ENCODE measurements at regions not wholly inside any gene's neighbourhood (a gene's known extent, or its start where the extent isn't known, plus 50 kb on each side); places are given as distances from the start of the nearest gene placed in this dataset.
"Not testable (repeated sequence)": the region's sequence is repeated elsewhere in the genome, so short reads cannot be mapped to it uniquely, and the experiment has no call there.

DNA sequence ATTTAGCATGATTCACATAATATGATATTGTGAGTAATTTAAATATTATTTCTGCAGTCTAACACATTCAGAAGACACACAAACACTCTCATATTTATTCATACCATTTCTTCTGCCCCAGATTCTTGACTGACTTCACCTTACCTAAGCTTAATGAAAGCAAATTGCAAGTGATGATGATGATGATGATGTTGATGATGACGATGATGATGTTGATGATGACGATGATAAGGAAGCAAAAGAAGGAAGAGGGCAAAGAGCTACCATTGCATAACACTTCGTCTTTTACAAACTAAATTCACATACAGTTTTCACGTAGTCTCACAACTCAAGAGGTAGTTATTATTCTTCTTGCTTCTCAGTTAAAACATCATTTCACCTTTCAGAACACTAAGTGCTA, 404.7 kb downstream of the NAF1 start:
- H3K27ac ChIP-seq = no peak overlapping the region
- TF ChIP-seq CTCF (IDR thresholded peaks at IDR 0.05) (no peak), ZFX (IDR thresholded peaks at IDR 0.05; ENCODE audit: borderline replicate concordance) (no peak)

- H3K27ac ChIP-seq = not testable (repeated sequence)
These were observed 426.5 kb downstream of the NAF1 start for GRCh38 chr4:162740228-162740627.

GRCh38 chr4:162739596-162739995, 427.1 kb downstream of the NAF1 start:
- not testable (repeated sequence) for H3K27ac ChIP-seq

- TF ChIP-seq CTCF (IDR thresholded peaks at IDR 0.05) (no peak), ZFX (IDR thresholded peaks at IDR 0.05; ENCODE audit: borderline replicate concordance) (no peak)
- no peak overlapping the region for H3K27ac ChIP-seq
These were observed 433.8 kb downstream of the NAF1 start for GRCh38 chr4:162732876-162733275.

DNA sequence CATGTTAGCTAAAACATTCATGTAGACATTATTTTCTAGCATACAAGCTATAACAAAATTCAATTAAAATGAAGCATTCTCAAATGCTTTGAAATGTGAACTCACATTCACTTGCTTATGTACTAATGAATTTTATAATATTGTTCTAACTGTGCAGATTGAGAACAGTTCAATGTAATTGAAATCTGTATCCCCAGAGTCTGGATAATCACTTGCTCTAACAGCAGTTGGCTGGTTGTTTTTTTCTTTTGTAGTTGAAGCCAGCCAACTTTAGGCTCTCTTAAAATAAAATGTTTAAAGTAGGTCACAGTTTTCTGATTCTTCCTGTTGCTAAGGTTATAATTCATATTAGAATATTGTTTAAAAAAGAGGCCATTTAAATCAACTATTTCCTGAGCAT, 438.9 kb downstream of the NAF1 start:
- TF ChIP-seq ZFX (IDR thresholded peaks at IDR 0.05; ENCODE audit: borderline replicate concordance) (no peak), CTCF (IDR thresholded peaks at IDR 0.05) (no peak)
- no peak overlapping the region for H3K27ac ChIP-seq

DNA sequence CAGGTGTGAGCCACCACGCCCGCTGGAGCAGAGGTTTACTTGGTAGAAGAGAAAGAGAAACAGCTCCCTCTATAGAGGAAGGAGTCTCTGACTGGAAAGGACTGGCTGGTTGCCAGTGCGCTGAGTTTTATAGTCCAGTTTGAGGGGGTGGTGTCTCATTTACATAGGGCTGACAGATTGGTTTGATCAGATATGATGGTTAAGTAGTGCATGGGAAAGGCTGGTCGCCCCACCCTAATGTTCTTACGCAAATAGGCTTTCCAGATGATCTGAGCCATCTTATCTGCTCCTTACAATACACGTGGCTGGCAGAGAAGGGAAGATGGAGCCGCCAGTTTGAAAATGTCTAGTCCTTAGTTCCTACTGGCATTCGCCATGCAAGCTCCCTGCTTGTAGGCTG, 439.5 kb downstream of the NAF1 start:
- H3K27ac ChIP-seq = no peak overlapping the region
- TF ChIP-seq ZFX (IDR thresholded peaks at IDR 0.05; ENCODE audit: borderline replicate concordance) (no peak), CTCF (IDR thresholded peaks at IDR 0.05) (peak; percentile 30)

- H3K27ac ChIP-seq = no peak overlapping the region
- TF ChIP-seq ZFX (IDR thresholded peaks at IDR 0.05; ENCODE audit: borderline replicate concordance) (no peak), CTCF (IDR thresholded peaks at IDR 0.05) (no peak)
These were observed 451.3 kb downstream of the NAF1 start for GRCh38 chr4:162715401-162715800.

DNA sequence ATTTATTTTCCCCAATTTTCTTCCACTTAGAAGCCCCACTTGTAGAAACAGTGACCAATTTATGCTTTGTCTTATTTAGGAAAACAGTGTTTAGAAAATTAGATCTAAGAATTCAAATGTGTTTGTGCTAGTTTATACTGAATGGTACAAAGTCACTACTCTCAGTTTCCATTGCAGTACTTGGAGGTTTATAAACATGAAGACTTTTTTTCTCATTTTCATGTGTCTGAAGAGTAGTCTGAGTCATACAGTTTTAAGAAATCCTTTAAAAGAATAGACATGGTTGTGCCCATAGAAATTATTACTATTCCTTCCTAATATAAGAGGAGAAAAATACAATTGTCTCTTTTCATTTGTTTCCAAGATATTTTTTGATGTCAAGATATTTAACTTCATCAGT, 458.7 kb downstream of the NAF1 start:
- TF ChIP-seq CTCF (IDR thresholded peaks at IDR 0.05) (no peak), ZFX (IDR thresholded peaks at IDR 0.05; ENCODE audit: borderline replicate concordance) (no peak)
- H3K27ac ChIP-seq = no peak overlapping the region

GRCh38 chr4:162706632-162707031, 460.1 kb downstream of the NAF1 start:
- TF ChIP-seq CTCF (IDR thresholded peaks at IDR 0.05) = no peak
- H3K27ac ChIP-seq = no peak overlapping the region

Data from 22Rv1 (cell line).